Endothelial cell of umbilical vein (primary cell): ENCODE measurements at regions not wholly inside any gene's neighbourhood (a gene's known extent, or its start where the extent isn't known, plus 50 kb on each side); places are given as distances from the start of the nearest gene placed in this dataset.
"Not testable (repeated sequence)": the region's sequence is repeated elsewhere in the genome, so short reads cannot be mapped to it uniquely, and the experiment has no call there.

Source experiments
- CTCF ChIP-seq, 2 donors: IDR thresholded peaks; 1 replicate in 1 of 2; 2 replicates in 1 of 2; pipeline ENCODE4 v1.5.1; 2011; ENCODE audit warnings: low read length in 2 of 2, mild to moderate bottlenecking in 2 of 2, moderate library complexity in 2 of 2, control low read depth in 1 of 2, inconsistent platforms in 1 of 2, low read depth in 1 of 2; ENCODE audit not compliant: insufficient read depth in 1 of 2; ENCODE audit errors: extremely low read depth in 1 of 2
- EZH2 ChIP-seq: IDR thresholded peaks from 2 replicates; pipeline ENCODE4 v1.6.1; 2012; ENCODE audit warnings: borderline replicate concordance, low read depth, mild to moderate bottlenecking, moderate library complexity, low read length, inconsistent platforms; ENCODE audit not compliant: severe bottlenecking
- FOS ChIP-seq: IDR thresholded peaks from 2 replicates; pipeline ENCODE4 v1.6.1; 2011; ENCODE audit warnings: mild to moderate bottlenecking, low read length, moderate library complexity, borderline replicate concordance; ENCODE audit not compliant: insufficient read depth
- GATA2 ChIP-seq: IDR thresholded peaks from 2 replicates; pipeline ENCODE4 v1.7.0; 2011; ENCODE audit warnings: low read depth, mild to moderate bottlenecking, moderate library complexity, mixed read lengths, low read length; ENCODE audit not compliant: insufficient read length, insufficient read depth
- JUN ChIP-seq: IDR thresholded peaks from 2 replicates; pipeline ENCODE4 v1.6.1; 2011; ENCODE audit warnings: borderline replicate concordance, low read depth; ENCODE audit not compliant: insufficient read length, insufficient read depth
- MYC ChIP-seq: IDR thresholded peaks from one replicate; pipeline ENCODE4 v1.6.1; 2011; ENCODE audit warnings: mild to moderate bottlenecking, low read depth, low read length
- POLR2A ChIP-seq: IDR thresholded peaks from 2 replicates; pipeline ENCODE4 v1.6.1; 2012; ENCODE audit warnings: low read depth, mild to moderate bottlenecking, control low read depth, low read length
- POLR2AphosphoS5 ChIP-seq: IDR thresholded peaks from 2 replicates; pipeline ENCODE4 v1.6.1; 2012; ENCODE audit warnings: low read depth, mild to moderate bottlenecking, control low read depth, low read length, moderate library complexity; ENCODE audit not compliant: insufficient read depth
- TF ChIP-seq, protein P1 (sequence below): IDR thresholded peaks from 2 replicates; pipeline ENCODE4 v1.6.1; 2011; ENCODE audit not compliant: insufficient read depth, insufficient read length

GRCh38 chrX:144130507-144130906 lies 246.6 kb downstream of the UBE2NL start:
- not testable (repeated sequence) for TF ChIP-seq FOS; CTCF (IDR thresholded peaks at IDR 0.05; ENCODE audit: extremely low read depth in 1 of 2, insufficient read depth in 1 of 2, low read depth in 1 of 2, low read length in 2 of 2); POLR2A; EZH2; GATA2; MYC; POLR2AphosphoS5; JUN
- TF ChIP-seq, protein P1, sequence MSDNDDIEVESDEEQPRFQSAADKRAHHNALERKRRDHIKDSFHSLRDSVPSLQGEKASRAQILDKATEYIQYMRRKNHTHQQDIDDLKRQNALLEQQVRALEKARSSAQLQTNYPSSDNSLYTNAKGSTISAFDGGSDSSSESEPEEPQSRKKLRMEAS, result not testable (repeated sequence)
